HG02763 (cell line): ENCODE measurements at regions not wholly inside any gene's neighbourhood (a gene's known extent, or its start where the extent isn't known, plus 50 kb on each side); places are given as distances from the start of the nearest gene placed in this dataset.

Experiments used
- ATAC-seq: cut with Tn5 transposase; IDR thresholded peaks from one replicate; pipeline ENCODE4 v1.9.1; 2021; ENCODE audit warnings: mild to moderate bottlenecking, moderate library complexity; ENCODE audit not compliant: unreplicated experiment

GRCh38 chr2:65663831-65664407 lies 231.5 kb upstream of the SPRED2 start:
- ATAC-seq: no peak

- no peak for ATAC-seq
Measured at GRCh38 chr2:65662654-65663432, 230.4 kb upstream of the SPRED2 start.

- no peak for ATAC-seq
Measured at GRCh38 chr2:65661980-65662653, 229.7 kb upstream of the SPRED2 start.

- no peak for ATAC-seq
Measured at GRCh38 chr2:65660340-65660739, 227.9 kb upstream of the SPRED2 start.

- ATAC-seq: no peak
Measured at GRCh38 chr2:65658881-65659280, 226.5 kb upstream of the SPRED2 start.

GRCh38 chr2:65658266-65658665 lies 225.9 kb upstream of the SPRED2 start:
- ATAC-seq: no peak

- ATAC-seq: no peak
Measured at GRCh38 chr2:65656160-65656718, 223.8 kb upstream of the SPRED2 start.

GRCh38 chr2:65655000-65655399 lies 222.6 kb upstream of the SPRED2 start:
- ATAC-seq: no peak

GRCh38 chr2:65654496-65654895 lies 222.1 kb upstream of the SPRED2 start:
- no peak for ATAC-seq

GRCh38 chr2:65652066-65652465 lies 219.7 kb upstream of the SPRED2 start:
- no peak for ATAC-seq

GRCh38 chr2:65649811-65650589 lies 217.6 kb upstream of the SPRED2 start:
- ATAC-seq: no peak

GRCh38 chr2:65647249-65647842 lies 214.9 kb upstream of the SPRED2 start:
- ATAC-seq: no peak

GRCh38 chr2:65640793-65641103 lies 208.3 kb upstream of the SPRED2 start:
- no peak for ATAC-seq

GRCh38 chr2:65639156-65639864 lies 206.9 kb upstream of the SPRED2 start:
- no peak for ATAC-seq

GRCh38 chr2:65638443-65638842 lies 206.0 kb upstream of the SPRED2 start:
- ATAC-seq: no peak

GRCh38 chr2:65636813-65637483 lies 204.5 kb upstream of the SPRED2 start:
- ATAC-seq: no peak

- ATAC-seq: no peak
Measured at GRCh38 chr2:65636024-65636423, 203.6 kb upstream of the SPRED2 start.

GRCh38 chr2:65634304-65634703 lies 201.9 kb upstream of the SPRED2 start:
- ATAC-seq: no peak

- no peak for ATAC-seq
Measured at GRCh38 chr2:65630643-65631042, 198.2 kb upstream of the SPRED2 start.

- ATAC-seq: no peak
Measured at GRCh38 chr2:65628156-65628555, 195.8 kb upstream of the SPRED2 start.
